Ascending aorta (tissue), 2 donors: ENCODE measurements at regions not wholly inside any gene's neighbourhood (a gene's known extent, or its start where the extent isn't known, plus 50 kb on each side); places are given as distances from the start of the nearest gene placed in this dataset.
"Not testable (repeated sequence)": the region's sequence is repeated elsewhere in the genome, so short reads cannot be mapped to it uniquely, and the experiment has no call there.

ENCODE experiments used
- DNase-seq, 2 donors: peaks; one replicate each; pipeline ENCODE4 v3.0.0-alpha.2; 2019; ENCODE audit warnings: low spot score in 2 of 2
- H3K27ac ChIP-seq, 2 donors: fragments of 200-600 bp; sonication (generic); one replicate each; pipeline ENCODE4 v1.5.1; 2016 to 2017; ENCODE audit warnings: mild to moderate bottlenecking in 1 of 2
- H3K27me3 ChIP-seq: fragments of 200-600 bp; sonication (generic); one replicate; pipeline ENCODE4 v1.5.1; 2017
- H3K36me3 ChIP-seq, 2 donors: fragments of 200-600 bp; sonication (generic); one replicate each; pipeline ENCODE4 v1.5.1; 2016
- H3K4me1 ChIP-seq, 2 donors: fragments of 200-600 bp; sonication (generic); one replicate each; pipeline ENCODE4 v1.5.1; 2016 to 2017; ENCODE audit warnings: mild to moderate bottlenecking in 1 of 2
- H3K4me3 ChIP-seq, 2 donors: fragments of 200-600 bp; sonication (generic); one replicate each; pipeline ENCODE4 v1.5.1; 2016 to 2017; ENCODE audit warnings: mild to moderate bottlenecking in 1 of 2
- H3K9me3 ChIP-seq, 2 donors: fragments of 200-600 bp; sonication (generic); one replicate each; pipeline ENCODE4 v1.5.1; 2016
- intact Hi-C: fragments of 100-400 bp; cut with DNase I; formaldehyde crosslinking; loops from one replicate; pipeline ENCODE4 v1.15.1; 2023
- TF ChIP-seq, protein P1 (sequence below), 3 experiments: fragments of 200-600 bp in 2 of 3; fragments of 450-650 bp in 1 of 3; sonication (generic) in 2 of 3; IDR thresholded peaks; one replicate each; pipeline ENCODE4 v1.5.1; 2016 to 2019; ENCODE audit warnings: antibody characterized with exemption in 3 of 3, mild to moderate bottlenecking in 1 of 3, moderate library complexity in 1 of 3

DNA sequence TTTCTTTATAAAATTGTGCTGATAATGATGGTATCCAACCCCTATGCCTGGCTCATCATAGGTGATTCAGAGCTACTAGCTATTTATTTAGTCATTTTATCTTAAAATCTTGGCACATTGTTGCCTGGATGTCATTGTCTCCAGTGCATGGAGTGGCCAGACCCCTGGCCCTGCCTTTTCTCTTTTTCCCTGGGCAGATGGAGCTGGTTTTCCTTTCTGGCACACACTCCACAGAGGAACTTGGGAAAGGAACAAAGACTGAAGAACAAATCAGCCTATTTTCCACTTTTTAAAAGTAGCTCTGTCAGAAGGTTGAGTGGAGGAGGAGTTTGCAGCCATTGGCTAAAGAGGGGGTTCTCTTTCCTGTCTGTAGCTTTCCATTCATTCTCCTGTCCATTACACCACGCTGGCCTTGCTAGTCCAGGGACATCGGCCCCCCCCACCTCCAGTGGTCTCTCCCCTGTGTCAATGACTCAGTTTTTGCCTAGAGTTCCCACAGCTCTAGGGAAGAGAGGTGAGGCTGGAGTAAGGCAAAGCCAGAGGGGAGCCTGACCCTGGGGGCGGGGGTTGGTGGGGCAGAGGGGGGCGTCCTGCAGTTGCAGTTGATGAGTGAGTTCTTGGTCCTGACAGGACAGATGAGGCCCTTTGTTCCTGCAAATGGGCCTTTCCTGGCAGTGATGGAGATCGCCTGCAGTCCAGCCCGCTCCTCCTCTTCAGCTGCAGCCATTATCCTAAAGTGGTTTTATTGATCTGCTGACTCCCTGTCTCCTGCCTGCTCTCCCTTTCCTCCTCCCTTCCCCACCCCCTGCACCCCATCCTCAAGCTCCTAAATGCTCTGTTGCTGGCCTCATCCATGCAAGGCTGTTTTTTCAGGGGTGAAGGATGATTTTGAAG is 774.5 kb downstream of the DHX35 start:
- no peaks in the 10 kb centered on the region for H3K4me1 ChIP-seq
- H3K9me3 ChIP-seq = peaks cover 0 to 18% of the 10 kb centered on the region in 2 donors
- TF ChIP-seq, protein P1, sequence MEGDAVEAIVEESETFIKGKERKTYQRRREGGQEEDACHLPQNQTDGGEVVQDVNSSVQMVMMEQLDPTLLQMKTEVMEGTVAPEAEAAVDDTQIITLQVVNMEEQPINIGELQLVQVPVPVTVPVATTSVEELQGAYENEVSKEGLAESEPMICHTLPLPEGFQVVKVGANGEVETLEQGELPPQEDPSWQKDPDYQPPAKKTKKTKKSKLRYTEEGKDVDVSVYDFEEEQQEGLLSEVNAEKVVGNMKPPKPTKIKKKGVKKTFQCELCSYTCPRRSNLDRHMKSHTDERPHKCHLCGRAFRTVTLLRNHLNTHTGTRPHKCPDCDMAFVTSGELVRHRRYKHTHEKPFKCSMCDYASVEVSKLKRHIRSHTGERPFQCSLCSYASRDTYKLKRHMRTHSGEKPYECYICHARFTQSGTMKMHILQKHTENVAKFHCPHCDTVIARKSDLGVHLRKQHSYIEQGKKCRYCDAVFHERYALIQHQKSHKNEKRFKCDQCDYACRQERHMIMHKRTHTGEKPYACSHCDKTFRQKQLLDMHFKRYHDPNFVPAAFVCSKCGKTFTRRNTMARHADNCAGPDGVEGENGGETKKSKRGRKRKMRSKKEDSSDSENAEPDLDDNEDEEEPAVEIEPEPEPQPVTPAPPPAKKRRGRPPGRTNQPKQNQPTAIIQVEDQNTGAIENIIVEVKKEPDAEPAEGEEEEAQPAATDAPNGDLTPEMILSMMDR (IDR thresholded peaks at IDR 0.05) = no peak
- intact Hi-C loops = no loop called here
- H3K4me3 ChIP-seq = no peak overlapping the region
- no peaks in the 10 kb centered on the region for H3K27me3 ChIP-seq
- no peak for DNase-seq
- H3K27ac ChIP-seq = no peak overlapping the region
- H3K36me3 ChIP-seq = no peaks in the 10 kb centered on the region

- intact Hi-C loops, H3K4me3 ChIP-seq, H3K27ac ChIP-seq, DNase-seq, H3K27me3 ChIP-seq, H3K4me1 ChIP-seq, H3K36me3 ChIP-seq: not testable (repeated sequence)
- peaks cover 5 to 13% of the 10 kb centered on the region in 2 donors for H3K9me3 ChIP-seq
These were observed 763.4 kb downstream of the DHX35 start for GRCh38 chr20:39725513-39725912.

DNA sequence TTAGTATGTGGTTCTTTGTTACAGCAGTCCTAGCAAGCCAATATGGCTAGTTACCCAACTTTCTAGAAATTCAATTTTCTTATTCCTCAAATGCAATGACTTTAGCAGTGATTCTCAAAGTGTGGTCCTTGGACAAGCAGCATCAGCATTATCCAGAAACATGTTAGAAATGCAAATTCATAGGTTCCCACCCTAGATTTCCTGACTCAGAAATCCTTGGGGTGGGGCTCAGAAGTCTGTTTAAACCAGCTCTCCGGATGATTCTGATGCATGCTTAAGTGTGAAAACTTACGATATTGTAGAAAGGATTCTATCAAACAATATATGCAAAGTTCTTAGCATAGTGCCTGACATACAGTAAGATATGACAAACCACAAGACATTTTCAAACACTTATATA is 757.1 kb downstream of the DHX35 start:
- Histone ChIP-seq H3K36me3 (no peaks in the 10 kb centered on the region), H3K4me3 (no peak overlapping the region), H3K9me3 (no peaks in the 10 kb centered on the region), H3K4me1 (no peaks in the 10 kb centered on the region), H3K27ac (no peak overlapping the region), H3K27me3 (no peaks in the 10 kb centered on the region)
- intact Hi-C loops = no loop called here
- DNase-seq = no peak
- TF ChIP-seq, protein P1 (IDR thresholded peaks at IDR 0.05) = no peak

GRCh38 chr20:39717936-39718335 is 755.8 kb downstream of the DHX35 start:
- H3K27me3 ChIP-seq = no peaks in the 10 kb centered on the region
- TF ChIP-seq, protein P1 (IDR thresholded peaks at IDR 0.05) = no peak
- intact Hi-C loops = no loop called here
- no peak overlapping the region for H3K4me3 ChIP-seq
- no peaks in the 10 kb centered on the region for H3K9me3 ChIP-seq
- no peaks in the 10 kb centered on the region for H3K4me1 ChIP-seq
- H3K27ac ChIP-seq = no peak overlapping the region
- no peaks in the 10 kb centered on the region for H3K36me3 ChIP-seq
- no peak for DNase-seq

- H3K27ac ChIP-seq = no peak overlapping the region
- no peaks in the 10 kb centered on the region for H3K9me3 ChIP-seq
- DNase-seq = no peak
- no peak overlapping the region for H3K4me3 ChIP-seq
- TF ChIP-seq, protein P1 (IDR thresholded peaks at IDR 0.05) = no peak
- H3K4me1 ChIP-seq = no peaks in the 10 kb centered on the region
- intact Hi-C loops = no loop called here
- no peaks in the 10 kb centered on the region for H3K36me3 ChIP-seq
- no peaks in the 10 kb centered on the region for H3K27me3 ChIP-seq
These were observed 754.7 kb downstream of the DHX35 start for GRCh38 chr20:39716796-39717341.

- H3K36me3 ChIP-seq = no peaks in the 10 kb centered on the region
- DNase-seq = no peak
- no peaks in the 10 kb centered on the region for H3K4me1 ChIP-seq
- intact Hi-C loops = no loop called here
- H3K27ac ChIP-seq = no peak overlapping the region
- TF ChIP-seq, protein P1 (IDR thresholded peaks at IDR 0.05) = no peak
- H3K27me3 ChIP-seq = no peaks in the 10 kb centered on the region
- no peaks in the 10 kb centered on the region for H3K9me3 ChIP-seq
- H3K4me3 ChIP-seq = no peak overlapping the region
These were observed 751.1 kb downstream of the DHX35 start for GRCh38 chr20:39713076-39713840.
